IPS DF 4.7 (cell line): ENCODE measurements at regions not wholly inside any gene's neighbourhood (a gene's known extent, or its start where the extent isn't known, plus 50 kb on each side); places are given as distances from the start of the nearest gene placed in this dataset.
A peak's percentile ranks its signal among the peaks of the same experiment; 100 is the strongest.

Source experiments
- DNase-seq: peaks from one replicate; pipeline ENCODE4 v3.0.0-alpha.2; 2013; ENCODE audit warnings: low spot score; ENCODE audit errors: extremely low read depth

DNA sequence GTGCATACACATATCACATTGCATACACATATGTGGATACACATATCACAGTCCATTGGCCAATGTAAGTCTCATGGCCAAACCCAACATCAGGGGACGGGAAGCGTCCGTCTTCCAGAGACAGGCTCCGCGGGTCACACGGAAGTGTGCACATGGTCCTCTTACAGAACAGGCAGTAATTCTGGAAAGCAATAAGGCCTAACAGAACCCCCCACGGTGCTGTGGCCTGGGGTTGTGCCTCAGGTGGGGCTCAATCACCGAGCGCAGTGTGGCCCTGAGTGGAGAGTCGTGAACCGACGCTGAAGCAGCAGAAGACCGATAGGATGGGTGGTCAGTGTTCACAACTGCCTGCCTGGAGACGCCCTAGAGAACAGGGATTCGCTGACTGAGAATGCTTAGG lies 857.3 kb downstream of the GALR1 start:
- no peak for DNase-seq

DNA sequence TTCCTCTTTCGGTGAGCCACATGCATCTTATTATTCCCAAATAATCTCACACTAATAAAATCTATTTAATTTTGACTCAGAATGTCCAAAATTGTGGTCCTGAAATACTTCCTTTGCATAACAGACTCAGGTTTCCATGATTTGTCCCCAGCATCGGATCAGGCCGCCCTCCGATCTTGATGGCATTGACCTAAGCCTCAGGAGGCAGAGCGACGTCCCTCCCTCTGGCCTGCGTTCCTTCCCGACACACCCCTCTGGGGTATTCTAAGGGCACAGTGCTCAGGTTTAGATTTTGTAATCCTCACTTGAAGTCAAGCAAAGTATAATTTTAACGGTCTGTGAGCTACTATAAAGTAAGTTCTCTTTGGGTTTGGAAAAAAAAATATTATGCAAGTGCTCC lies 857.7 kb downstream of the GALR1 start:
- DNase-seq: no peak

DNA sequence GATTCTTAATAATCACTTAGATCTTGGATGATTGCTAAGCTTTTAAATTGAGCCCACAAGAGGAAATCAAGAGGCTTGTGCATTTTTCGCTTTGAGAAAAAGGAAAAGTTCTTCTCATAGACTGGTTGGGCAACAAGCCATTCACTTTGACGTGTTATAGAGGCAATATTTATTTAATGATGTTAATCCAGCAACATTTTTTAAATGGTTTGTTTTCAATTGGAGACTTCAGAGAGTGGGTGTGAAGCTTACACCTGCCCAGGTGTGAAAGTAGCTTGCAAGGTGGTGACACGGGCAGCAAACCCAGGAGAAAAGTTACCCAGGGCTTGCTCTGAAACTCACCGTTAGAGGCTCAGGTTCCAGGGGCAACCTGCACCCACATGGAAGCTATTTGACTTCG lies 858.9 kb downstream of the GALR1 start:
- DNase-seq: no peak

DNA sequence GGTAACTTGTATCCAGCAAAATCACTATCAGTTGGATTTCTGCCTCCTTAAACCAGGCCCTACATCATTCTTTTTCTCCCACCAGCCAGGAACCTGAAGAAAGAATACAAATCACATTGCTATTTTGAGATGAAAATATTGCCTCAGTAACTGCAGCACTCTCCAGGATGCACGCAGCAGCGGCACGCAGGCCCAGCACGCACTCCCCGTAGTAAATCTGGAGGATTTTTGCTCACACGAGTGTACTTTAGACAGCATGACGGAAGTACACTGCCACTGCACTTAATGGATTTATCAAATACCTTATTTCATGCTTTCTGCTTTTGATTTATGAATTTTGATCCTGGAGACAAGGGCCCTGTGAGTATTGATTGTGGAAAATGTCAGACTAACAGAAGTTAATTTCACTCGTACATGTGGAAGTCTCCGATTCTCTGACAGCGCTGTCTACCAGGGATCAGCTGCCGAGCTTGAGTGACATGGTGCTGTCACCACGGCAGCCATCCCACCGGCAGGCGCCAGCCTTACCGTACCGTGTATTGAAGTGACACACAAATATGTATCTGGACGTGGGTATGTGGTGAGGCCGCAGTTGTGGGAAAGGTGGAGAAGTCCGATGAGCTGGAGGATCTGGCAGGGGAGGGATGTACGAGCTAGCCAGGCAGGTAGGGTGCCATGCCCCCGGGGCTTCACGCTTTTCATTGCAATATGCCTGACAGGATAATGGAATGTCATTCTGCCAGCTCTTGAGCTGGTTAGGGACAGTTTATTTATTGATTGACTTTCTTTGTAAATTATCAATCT lies 863.7 kb downstream of the GALR1 start:
- DNase-seq: no peak

DNA sequence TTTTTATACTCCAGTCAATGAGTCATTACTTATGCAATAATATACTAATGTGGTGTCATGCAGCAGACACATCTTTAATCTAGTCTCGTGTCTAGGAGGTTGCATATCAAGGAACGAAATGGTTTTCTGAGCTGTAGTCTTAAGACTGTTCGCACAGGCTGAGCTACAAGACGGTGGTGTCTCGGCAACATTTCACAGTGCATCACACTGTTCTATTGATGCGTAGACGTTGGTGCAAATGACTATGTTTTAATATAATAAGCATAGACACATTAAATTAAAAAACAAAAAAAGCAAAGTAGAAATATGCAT lies 864.2 kb downstream of the GALR1 start:
- DNase-seq: no peak

DNA sequence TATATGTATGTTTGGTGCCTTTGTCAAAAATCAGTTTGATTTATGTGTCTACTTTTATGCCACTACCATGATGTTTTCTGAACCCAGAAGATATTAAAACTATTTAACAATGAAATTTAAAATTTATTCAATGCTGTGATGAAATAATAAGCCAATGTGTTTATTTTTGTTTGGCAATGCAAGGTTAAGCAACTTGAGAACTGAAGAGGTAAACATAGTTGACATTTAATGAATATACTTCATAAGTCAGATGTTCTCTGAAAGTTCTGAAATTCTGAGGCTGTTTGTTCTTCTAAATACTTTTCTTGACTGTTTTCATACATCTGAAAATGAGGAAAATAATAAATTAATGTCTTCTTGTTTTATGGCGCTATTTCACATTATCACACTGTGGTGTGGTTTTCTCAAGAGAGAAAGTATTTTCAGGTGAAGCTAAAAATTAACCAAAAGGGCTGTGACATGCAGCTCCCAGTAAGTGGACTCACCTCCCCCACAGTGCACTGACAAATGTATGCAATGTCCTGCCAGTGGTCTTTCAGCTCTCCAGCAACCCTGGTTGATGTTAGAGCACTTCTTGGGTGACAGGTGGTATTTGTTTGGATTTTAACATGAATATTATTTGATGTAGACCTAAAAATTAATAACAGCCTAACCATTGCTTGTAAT lies 863.6 kb upstream of the SALL3 start:
- no peak for DNase-seq

DNA sequence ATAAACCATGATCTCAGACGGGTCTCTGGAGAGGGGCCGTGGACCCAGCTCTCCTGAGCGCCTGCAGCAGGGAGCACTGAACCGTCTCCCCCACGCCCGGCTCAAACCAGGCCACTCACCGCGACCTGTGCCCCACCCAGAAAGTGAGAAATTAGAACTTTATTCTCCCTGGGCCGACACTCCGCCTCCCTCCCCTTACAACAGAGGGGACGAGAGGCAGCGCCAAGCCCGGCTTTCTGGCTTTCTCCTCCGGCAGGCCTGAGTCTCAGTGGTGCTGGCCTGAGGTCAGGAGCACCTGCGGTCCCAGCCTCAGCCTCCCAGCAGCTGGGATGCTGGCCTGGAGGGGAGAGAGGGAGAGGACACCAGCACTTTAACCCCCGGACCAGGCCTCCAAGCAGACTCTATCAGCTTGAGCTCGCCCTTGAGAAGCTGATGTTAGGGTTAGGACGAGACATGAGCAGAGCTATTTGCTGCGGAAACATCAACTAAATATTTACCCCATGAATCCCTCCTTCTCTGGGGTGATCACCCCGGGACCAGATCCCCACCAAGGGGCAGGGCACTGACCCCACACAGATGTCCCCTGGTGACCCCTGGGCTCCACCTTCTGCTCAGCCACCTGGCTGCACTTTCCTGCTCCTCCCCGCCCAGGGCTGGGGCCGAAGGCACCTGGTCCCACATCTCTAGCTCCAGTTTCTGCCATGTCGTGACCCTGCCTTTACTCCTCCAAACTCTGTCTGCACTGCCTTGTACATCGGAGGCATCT lies 856.3 kb upstream of the SALL3 start:
- DNase-seq: no peak

DNA sequence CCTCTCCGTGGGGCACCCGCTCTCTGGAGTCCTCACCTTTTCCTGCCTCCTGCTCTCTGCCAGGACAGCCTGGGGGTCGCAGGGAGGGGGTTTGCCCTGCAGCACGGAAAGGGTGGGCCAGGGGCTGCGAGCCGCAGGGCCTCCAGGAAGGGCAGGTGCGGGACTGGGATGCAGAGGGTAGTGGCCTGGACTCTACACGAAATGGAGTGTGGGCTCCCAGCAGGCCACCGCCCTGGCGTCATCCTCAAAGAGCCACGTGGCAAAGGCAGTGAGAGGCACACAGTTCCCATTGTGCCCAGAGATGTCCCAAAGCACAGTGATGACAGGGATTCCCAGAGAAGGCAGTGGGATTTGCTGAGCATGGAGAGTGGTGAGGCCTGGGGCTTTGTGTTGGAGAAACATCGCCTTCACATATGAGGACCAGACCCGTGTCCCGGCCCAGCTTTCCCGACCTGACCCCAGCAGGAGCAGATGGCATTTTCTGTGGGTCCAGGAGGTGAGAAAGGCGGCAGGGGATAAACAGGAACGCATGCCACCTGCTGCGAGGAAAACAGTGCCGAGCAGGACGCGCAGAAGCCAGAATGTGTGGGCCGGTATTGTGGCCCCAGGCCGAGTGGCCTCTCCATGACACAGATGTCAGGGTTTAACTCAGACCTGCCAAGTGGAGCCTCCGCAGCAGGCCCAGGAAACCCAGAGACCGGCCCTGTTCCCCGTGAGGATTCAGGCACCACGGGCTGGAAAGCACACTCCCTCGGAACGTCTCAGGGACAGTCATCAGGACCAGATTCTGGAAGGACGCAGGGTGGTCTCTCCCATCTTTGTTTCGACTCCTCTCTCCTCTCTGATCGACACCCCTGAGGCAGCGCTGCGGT lies 855.5 kb upstream of the SALL3 start:
- DNase-seq: no peak

DNA sequence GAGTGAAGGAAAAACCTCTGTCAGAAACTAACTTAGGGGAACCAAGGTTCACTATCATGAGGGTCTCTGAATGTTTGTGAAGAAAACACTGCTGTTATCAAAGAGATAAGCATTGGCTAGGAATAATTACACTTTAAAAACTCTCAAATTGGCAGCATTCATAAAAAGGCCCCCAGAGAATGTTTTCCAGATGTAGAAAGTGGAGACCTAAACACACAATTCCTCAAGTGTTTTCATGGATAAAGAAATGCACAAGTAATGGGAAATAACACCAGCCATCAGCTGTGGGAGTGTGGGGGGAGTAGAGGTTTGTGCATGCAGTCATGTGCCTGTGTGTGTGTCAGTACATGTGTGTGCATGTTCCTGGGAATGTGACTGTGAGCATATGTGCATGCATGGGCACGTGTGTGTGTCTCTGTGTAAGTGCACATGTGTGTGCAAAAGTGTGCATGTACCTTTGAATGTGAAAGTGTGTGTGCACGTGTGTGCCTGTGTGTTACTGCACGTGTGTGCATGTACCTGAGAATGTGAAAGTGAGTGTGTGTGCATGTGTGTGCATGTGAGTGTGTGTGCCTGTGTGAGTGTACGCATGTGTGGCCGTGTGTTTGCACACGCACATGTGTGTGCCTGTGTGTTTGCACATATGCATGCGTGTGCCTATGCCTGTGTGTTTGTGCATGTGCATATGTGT lies 854.3 kb upstream of the SALL3 start:
- no peak for DNase-seq

DNA sequence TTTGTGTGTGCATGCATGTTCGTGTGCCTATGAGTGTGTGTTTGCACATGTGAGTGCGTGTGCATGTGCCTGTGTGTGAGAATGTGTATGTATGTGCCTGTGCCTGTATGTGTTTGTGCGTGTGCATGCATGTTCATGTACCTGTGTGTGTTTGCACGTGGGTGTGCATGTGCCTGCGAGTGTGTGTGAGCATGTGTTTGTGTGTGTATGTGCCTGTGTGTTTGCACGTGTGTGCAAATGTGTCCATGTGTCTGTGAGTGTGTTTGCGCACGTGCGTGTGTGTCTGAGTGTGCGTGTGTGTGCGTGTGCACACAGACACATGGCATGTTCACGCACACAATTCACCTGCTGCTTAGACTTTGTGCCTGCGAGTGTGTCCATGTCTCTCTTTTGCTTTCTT lies 853.5 kb upstream of the SALL3 start:
- no peak for DNase-seq

DNA sequence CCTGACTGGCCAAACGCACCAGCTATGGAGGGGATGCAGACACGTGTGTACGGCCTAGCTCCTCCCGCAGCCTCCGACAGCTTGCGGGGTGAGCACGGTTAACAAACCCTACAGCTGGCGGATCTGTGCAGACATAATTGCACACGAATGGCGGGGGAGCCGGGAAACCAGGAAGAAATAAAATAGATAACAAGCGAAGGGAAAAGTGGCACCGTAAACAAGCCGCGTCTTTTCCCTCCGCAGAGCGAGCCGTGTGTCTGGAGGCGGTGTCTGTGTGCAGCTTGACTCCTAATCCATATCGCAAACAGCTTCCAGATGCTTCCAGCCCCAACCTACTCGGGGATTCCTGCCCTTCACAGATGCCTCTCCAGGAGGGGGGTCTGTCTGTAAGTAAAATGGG lies 853.1 kb upstream of the SALL3 start:
- DNase-seq: no peak

DNA sequence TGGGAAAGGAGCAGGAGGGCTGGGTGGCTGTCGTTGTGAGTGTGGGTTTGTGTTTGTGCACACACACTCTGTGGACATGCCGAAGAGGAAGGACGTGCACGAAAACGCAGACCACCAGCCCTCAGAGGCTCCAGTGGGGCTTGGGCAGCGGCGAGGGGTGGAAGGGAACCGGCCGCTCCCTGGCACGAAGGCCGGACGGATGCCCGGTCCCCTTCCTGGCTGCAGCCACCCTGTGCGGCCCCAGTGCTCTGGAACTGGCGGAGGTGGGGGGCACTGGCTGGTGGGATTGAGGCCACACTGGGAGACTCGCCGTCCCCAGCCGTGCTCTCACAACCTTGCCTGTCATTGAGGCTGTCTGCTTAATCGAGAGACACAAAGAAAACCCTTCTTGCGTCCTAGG lies 852.6 kb upstream of the SALL3 start:
- no peak for DNase-seq

DNA sequence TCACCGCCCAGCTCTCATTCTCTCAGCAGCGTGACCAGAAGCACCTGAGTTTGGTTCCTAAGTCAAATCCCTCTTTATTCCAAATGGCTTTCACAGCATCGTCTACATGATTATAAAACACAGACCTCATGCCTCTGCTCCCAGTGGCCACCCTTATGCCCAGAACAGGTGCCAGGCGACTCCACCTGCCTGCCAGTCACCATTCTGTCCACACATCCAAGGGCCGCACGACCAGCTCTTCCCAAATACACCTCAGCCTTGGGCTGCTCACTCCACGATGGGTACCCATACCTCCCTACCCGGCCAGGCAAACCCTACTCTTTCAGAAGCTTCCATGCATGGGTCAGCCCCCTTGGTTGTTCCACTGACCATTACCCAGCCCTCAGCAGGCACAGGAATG lies 851.6 kb upstream of the SALL3 start:
- DNase-seq: no peak

DNA sequence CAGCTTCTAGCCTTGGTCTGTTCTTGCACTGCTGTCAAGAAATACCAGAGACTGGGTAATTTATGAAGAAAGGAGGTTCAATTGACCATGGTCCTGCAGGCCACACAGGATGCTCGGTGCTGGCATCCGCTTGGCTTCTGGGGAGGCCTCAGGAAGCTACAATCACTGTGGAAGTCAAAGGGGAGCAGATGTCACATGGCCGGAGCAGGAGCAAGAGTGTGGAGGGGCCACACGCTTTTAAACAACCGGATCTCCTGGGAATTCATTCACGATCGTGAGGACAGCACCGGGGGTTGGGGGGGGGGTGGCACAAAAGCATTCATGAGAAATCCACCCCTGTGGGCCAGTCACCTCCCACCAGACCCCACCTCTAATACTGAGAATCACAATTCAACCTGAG lies 850.4 kb upstream of the SALL3 start:
- DNase-seq: no peak

DNA sequence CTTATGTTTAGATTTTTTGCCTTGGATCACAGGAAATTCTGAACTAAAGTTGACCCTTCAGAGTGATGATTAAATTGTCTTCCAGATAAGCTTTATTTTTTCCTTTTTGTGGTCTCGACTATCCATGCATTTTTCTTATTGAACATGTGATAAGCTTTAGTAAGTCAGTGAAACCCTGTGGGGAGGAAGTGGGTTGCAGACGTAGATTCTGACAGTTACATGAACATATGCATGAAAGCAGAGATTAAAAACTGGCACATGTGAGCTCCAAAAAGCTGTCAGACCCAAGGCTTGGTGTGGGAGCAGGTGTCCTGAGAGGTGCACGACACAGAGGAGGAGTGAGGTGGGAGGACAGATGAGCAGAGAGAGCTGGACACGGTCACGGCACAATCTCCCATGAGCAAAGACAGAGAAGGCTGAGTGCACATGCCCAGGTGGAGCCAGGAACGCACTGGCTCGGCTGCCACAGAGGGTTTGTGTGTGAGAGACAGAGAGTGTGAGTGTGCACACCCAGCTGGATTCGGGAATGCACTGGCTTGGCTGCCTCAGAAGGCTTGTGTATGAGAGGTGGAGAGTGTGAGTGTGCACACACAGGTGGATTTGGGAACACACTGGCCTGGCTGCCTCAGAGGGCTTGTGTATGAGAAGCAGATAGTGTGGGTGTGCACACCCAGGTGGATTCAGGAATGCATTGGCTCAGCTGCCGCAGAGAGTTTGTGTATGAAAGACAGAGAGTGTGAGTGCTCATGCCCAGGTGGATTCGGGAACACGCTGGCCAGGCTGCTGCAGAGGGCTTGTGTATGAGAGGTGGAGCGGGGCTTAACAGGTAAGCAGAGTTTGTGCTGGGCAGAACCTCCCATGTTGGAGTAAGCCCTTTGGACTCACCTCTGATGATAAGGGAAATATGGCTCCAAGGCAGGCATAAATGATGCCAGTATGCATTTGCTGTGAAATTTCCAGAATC lies 849.1 kb upstream of the SALL3 start:
- DNase-seq: no peak

DNA sequence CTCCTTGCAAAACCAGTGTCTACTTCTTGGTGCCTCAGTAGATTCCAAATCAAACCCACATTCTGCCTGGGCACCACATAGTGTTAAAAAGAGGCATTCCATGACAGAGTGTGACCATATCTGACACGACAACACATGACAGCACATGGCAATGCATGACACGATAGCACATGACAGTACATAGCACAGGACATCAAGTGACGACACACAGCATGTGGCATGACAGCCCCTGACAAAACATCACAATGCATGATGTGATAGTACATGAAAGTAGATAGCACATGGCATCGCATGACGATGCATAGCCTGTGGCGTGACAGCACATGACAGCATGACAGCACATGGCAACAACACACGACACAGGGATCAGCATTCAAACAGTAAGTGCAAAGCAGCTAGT lies 845.9 kb upstream of the SALL3 start:
- no peak for DNase-seq

DNA sequence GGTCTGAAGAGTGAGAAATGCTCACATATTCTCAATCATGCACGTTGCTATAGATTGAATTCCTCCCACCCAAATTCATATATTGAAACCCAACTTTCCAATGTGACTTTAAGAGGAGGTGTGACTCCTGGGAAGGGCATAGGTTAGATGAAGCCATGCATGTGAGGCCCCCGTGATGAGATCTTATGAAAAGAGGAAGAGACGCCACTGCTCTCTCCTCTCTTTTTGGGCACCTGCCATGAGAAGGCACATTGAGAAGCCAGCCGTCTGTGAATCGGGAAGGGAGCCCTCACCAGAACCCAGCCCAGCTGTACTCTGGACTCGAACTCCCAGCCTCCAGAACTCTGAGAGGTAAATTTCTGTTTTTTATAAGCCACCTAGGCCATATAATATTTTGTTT lies 842.6 kb upstream of the SALL3 start:
- no peak for DNase-seq

DNA sequence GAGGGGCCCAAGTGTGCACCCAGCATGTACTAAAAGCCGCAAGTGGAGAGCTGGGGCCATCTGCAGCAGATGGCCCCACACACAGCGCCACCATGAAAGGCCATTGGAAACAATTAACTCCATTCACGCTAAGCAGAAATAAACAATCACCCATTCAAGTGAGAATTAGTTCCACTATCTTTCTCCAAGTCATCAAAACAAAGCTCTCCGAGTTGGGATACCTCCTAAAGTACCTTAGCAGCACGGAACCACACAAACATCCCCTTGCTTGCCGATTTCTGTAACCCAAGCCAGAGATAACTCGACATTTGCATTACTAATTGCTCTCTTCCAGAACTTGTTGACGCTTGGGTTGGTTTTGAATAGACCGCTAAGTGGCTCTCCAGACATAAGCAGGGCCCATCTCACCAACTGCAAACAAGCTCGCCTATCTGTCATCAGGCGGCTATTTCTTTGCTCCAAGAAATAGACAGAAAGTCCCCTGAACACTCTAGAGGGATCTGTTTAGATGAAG lies 840.6 kb upstream of the SALL3 start:
- DNase-seq: peak; percentile 5

DNA sequence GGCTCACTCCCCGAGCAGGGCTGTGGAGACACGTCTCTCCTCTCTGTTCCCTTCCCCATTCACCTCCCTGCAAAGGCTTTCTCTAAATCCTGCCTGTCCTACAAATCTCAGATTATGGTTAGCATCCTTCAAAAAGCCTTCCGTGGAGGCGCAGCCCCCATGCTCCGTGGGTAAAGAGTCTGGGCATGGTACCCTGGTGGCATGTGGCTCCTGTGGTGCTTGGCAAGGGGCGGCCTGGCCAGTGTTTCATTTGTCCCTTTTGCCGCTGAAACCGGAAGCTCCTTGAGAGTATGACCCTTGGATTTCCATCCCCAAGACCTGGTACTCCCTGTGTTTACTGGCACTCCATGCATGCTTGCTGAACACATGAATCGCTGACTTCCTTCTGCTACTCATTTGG lies 839.3 kb upstream of the SALL3 start:
- DNase-seq: no peak

DNA sequence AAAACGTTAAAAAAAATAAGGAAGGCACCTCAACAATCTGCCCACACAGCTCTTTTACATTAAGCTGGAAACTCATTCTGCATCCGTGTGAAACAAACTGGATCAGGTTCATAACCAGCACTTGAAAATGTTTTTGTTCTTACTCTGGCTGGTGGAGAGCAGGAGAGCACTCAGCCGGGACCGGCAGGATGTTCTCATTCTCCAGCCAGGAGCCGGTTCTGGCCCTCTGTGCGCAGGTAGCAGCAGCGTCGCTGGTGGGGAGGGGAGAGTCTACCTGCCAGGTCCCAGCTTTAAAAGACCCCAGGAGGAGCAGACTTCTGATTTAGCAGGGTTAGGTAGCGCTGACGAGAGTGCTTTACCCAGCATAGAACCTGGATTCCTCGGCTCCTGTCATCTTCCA lies 834.9 kb upstream of the SALL3 start:
- no peak for DNase-seq
